ENCODE measurements at regions not wholly inside any gene's neighbourhood (a gene's known extent, or its start where the extent isn't known, plus 50 kb on each side); places are given as distances from the start of the nearest gene placed in this dataset.

- Histone ChIP-seq H3K4me1 (ENCODE audit: control insufficient read depth, extremely low read depth, insufficient read depth, low read length) (peaks cover 3% of the 10 kb centered on the region), H3K27ac (ENCODE audit: control insufficient read depth, insufficient read depth, low read length) (no peak overlapping the region), H3K79me2 (ENCODE audit: control insufficient read depth, insufficient read depth, low read length) (no peaks in the 10 kb centered on the region), H3K9ac (ENCODE audit: control insufficient read depth, extremely low read depth, insufficient read depth, low read length) (no peak overlapping the region), H3K4me2 (ENCODE audit: control insufficient read depth, extremely low read depth, insufficient read depth, low read depth, low read length) (no peak overlapping the region), H3K36me3 (ENCODE audit: control insufficient read depth in 2 of 2, extremely low read depth in 1 of 2, insufficient read depth in 2 of 2, low read length in 2 of 2) (no peaks in the 10 kb centered on the region), H2AFZ (ENCODE audit: control insufficient read depth, low read length) (no peak overlapping the region), H4K20me1 (ENCODE audit: control insufficient read depth, extremely low read depth, insufficient read depth, low read length) (no peaks in the 10 kb centered on the region), H3K9me3 (ENCODE audit: control insufficient read depth, low read depth, low read length) (no peaks in the 10 kb centered on the region), H3K9me1 (ENCODE audit: control insufficient read depth, extremely low read depth, insufficient read depth, low read length) (no peaks in the 10 kb centered on the region), H3K27me3 (ENCODE audit: control insufficient read depth, extremely low read depth, insufficient read depth, low read length) (peaks cover 4% of the 10 kb centered on the region), H3K4me3 (ENCODE audit: control insufficient read depth in 2 of 3, extremely low read depth in 1 of 3, insufficient read depth in 2 of 3, low read depth in 1 of 3, low read length in 3 of 3) (no peak overlapping the region)
- FAIRE-seq: no peak
- dilution Hi-C loops (cut with MboI; ENCODE audit: extremely low pct_ligation_motif_present, low sequenced_read_pairs): no loop called here
- TF ChIP-seq, protein P1, sequence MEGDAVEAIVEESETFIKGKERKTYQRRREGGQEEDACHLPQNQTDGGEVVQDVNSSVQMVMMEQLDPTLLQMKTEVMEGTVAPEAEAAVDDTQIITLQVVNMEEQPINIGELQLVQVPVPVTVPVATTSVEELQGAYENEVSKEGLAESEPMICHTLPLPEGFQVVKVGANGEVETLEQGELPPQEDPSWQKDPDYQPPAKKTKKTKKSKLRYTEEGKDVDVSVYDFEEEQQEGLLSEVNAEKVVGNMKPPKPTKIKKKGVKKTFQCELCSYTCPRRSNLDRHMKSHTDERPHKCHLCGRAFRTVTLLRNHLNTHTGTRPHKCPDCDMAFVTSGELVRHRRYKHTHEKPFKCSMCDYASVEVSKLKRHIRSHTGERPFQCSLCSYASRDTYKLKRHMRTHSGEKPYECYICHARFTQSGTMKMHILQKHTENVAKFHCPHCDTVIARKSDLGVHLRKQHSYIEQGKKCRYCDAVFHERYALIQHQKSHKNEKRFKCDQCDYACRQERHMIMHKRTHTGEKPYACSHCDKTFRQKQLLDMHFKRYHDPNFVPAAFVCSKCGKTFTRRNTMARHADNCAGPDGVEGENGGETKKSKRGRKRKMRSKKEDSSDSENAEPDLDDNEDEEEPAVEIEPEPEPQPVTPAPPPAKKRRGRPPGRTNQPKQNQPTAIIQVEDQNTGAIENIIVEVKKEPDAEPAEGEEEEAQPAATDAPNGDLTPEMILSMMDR (optimal IDR thresholded peaks at IDR 0.05 in 1 of 3, IDR thresholded peaks at IDR 0.05 in 1 of 3, conservative IDR thresholded peaks at IDR 0.05 in 1 of 3; ENCODE audit: extremely low read depth in 1 of 3, insufficient read depth in 2 of 3, low read length in 3 of 3): no peak
- no peak for TF ChIP-seq EZH2 (IDR thresholded peaks at IDR 0.05; ENCODE audit: low read length)
- DNase-seq (ENCODE audit: low read depth, low spot score): no peak
These were observed 502.3 kb upstream of the HS6ST1 start for GRCh38 chr2:128821010-128821409.

DNA sequence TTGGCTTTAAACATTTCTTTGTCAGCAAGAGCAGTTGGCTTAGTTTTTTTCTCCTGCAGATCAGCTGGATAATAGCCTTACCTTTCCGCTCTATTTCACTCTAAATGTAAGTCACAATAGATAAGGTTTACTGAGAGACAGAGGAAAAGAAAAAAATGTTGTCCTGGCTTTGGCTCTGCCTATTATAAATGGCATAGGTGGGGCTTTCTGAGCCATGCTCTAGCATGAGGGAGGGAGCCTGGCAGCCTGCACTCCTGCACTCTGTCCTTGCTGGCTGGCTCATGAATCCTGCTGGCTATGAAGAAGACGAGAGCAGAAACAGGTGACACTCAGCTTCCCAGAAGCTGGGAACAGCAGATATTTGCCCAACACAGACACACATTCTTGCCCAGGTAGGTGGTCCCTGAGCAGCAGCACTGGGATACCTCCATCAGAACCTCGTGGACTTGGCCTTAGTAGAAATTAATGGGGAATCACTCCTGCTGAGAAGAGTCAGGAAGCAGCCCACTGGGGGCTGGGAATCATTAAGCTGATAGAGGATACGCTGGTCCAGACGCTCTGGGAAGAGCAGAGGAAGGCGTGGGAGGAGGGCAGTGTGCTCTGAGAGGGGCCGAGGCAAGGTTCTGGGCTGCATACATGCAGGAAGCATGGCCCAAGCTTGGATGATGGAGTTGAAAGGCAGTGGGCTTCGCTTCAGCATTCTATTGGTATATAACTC lies 514.4 kb upstream of the HS6ST1 start:
- Histone ChIP-seq H3K79me2 (ENCODE audit: control insufficient read depth, insufficient read depth, low read length) (no peaks in the 10 kb centered on the region), H3K4me3 (ENCODE audit: control insufficient read depth in 2 of 3, extremely low read depth in 1 of 3, insufficient read depth in 2 of 3, low read depth in 1 of 3, low read length in 3 of 3) (no peak overlapping the region), H3K9me3 (ENCODE audit: control insufficient read depth, low read depth, low read length) (no peaks in the 10 kb centered on the region), H3K4me1 (ENCODE audit: control insufficient read depth, extremely low read depth, insufficient read depth, low read length) (no peaks in the 10 kb centered on the region), H3K36me3 (ENCODE audit: control insufficient read depth in 2 of 2, extremely low read depth in 1 of 2, insufficient read depth in 2 of 2, low read length in 2 of 2) (no peaks in the 10 kb centered on the region), H3K27me3 (ENCODE audit: control insufficient read depth, extremely low read depth, insufficient read depth, low read length) (no peaks in the 10 kb centered on the region), H4K20me1 (ENCODE audit: control insufficient read depth, extremely low read depth, insufficient read depth, low read length) (no peaks in the 10 kb centered on the region), H3K9ac (ENCODE audit: control insufficient read depth, extremely low read depth, insufficient read depth, low read length) (no peak overlapping the region), H3K9me1 (ENCODE audit: control insufficient read depth, extremely low read depth, insufficient read depth, low read length) (no peaks in the 10 kb centered on the region), H3K27ac (ENCODE audit: control insufficient read depth, insufficient read depth, low read length) (no peak overlapping the region), H2AFZ (ENCODE audit: control insufficient read depth, low read length) (no peak overlapping the region), H3K4me2 (ENCODE audit: control insufficient read depth, extremely low read depth, insufficient read depth, low read depth, low read length) (no peak overlapping the region)
- DNase-seq (ENCODE audit: low read depth, low spot score): no peak
- TF ChIP-seq, protein P1 (optimal IDR thresholded peaks at IDR 0.05 in 1 of 3, IDR thresholded peaks at IDR 0.05 in 1 of 3, conservative IDR thresholded peaks at IDR 0.05 in 1 of 3; ENCODE audit: extremely low read depth in 1 of 3, insufficient read depth in 2 of 3, low read length in 3 of 3): no peak
- no peak for TF ChIP-seq EZH2 (IDR thresholded peaks at IDR 0.05; ENCODE audit: low read length)
- dilution Hi-C loops (cut with MboI; ENCODE audit: extremely low pct_ligation_motif_present, low sequenced_read_pairs): no loop called here
- no peak for FAIRE-seq
